K562 (cell line): ENCODE measurements at regions not wholly inside any gene's neighbourhood (a gene's known extent, or its start where the extent isn't known, plus 50 kb on each side); places are given as distances from the start of the nearest gene placed in this dataset.

Experiments used
- ATAC-seq: fragments of 200-7000 bp; cut with Tn5 transposase; 3 replicates; pipeline ENCODE4 v1.9.1; 2020; ENCODE audit warnings: moderate library complexity
- BruUV-seq: library from RNA; stranded (reverse); fragments of 400-500 nt; replicated peaks from 2 replicates; lab custom pipeline; 2021; lab: Mats Ljungman, UMichigan
- CTCF ChIA-PET: fragments of 300-600 bp; formaldehyde crosslinking; extraction: SDS; loops from one replicate; lab custom pipeline; 2021; ENCODE audit warnings: low intra/inter-chr PET ratio; lab: Yijun Ruan, JAX
- POLR2A ChIA-PET: fragments of 300-600, 350-650 bp; sonication (Branson Sonifier 250); formaldehyde crosslinking; extraction: SDS; loops from one replicate; lab custom pipeline; 2021; ENCODE audit warnings: antibody characterized with exemption, inconsistent platforms; lab: Yijun Ruan, JAX
- DNase-seq, 4 experiments: peaks; one replicate each; pipeline versions ENCODE4 v3.0.0 to v3.0.0-alpha.2; 2011 to 2018; ENCODE audit warnings: low spot score in 3 of 4, mixed read lengths in 3 of 4; ENCODE audit errors: extremely low read depth in 1 of 4
- FAIRE-seq: peaks from 2 replicates; lab custom pipeline; 2011; peaks lifted over from hg19 to GRCh38; lab: Jason Lieb, UNC
- H2AFZ ChIP-seq: 2 replicates; pipeline ENCODE4 v1.6.0; 2011; ENCODE audit warnings: low read depth, low read length, control low read depth, inconsistent platforms
- H3K27ac ChIP-seq: fragments of 200-600 bp; 3 replicates; pipeline ENCODE4 v1.8.0; 2011; ENCODE audit warnings: low read depth, mild to moderate bottlenecking, control low read depth, inconsistent platforms, low read length, moderate library complexity, mixed read lengths; ENCODE audit errors: extremely low read depth
- H3K27me3 ChIP-seq, 2 experiments: fragments of 300-600 bp in 1 of 2; 2 replicates in 1 of 2; 3 replicates in 1 of 2; pipeline versions ENCODE4 v1.6.0 to v1.8.0; 2011; ENCODE audit warnings: inconsistent platforms in 2 of 2, low read length in 2 of 2, mild to moderate bottlenecking in 1 of 2, mixed read lengths in 1 of 2, moderate library complexity in 1 of 2; ENCODE audit not compliant: control insufficient read depth in 2 of 2, insufficient read depth in 2 of 2
- H3K36me3 ChIP-seq: fragments of 300-600 bp; 3 replicates; pipeline ENCODE4 v1.8.0; 2011; ENCODE audit warnings: mild to moderate bottlenecking, low read length, inconsistent platforms; ENCODE audit not compliant: control insufficient read depth, insufficient read depth
- H3K4me1 ChIP-seq, 2 experiments: fragments of 200-600 bp in 1 of 2; replicated peaks in 1 of 2; 2 replicates in 1 of 2; 3 replicates in 1 of 2; pipeline versions ENCODE4 v1.5.1 to v1.8.0; 2011; ENCODE audit warnings: inconsistent platforms in 2 of 2, low read length in 2 of 2, mild to moderate bottlenecking in 1 of 2, mixed read lengths in 1 of 2, moderate library complexity in 1 of 2; ENCODE audit not compliant: control insufficient read depth in 2 of 2, insufficient read depth in 2 of 2
- H3K4me2 ChIP-seq: 2 replicates; pipeline ENCODE4 v1.6.1; 2011; ENCODE audit warnings: low read length, control low read depth, inconsistent platforms, mixed read lengths; ENCODE audit not compliant: insufficient read depth
- H3K4me3 ChIP-seq: fragments of 200-600 bp; sonication (generic), shearing (Covaris generic); 2 replicates; pipeline ENCODE4 v1.5.1; 2016; ENCODE audit warnings: control low read depth, inconsistent platforms
- H3K79me2 ChIP-seq: fragments of 200-600 bp; 3 replicates; pipeline ENCODE4 v1.8.0; 2011; ENCODE audit warnings: low read length, inconsistent platforms; ENCODE audit not compliant: control insufficient read depth, insufficient read depth
- H3K9ac ChIP-seq, 2 experiments: 2 replicates each; pipeline versions ENCODE4 v1.6.0 to v1.6.1; 2011; ENCODE audit warnings: low read depth in 2 of 2, low read length in 2 of 2, control low read depth in 1 of 2, inconsistent platforms in 1 of 2, mild to moderate bottlenecking in 1 of 2, mixed read lengths in 1 of 2; ENCODE audit not compliant: insufficient read depth in 1 of 2
- H3K9me1 ChIP-seq: one replicate; pipeline ENCODE4 v1.6.0; 2011; ENCODE audit warnings: inconsistent platforms, mild to moderate bottlenecking, low read length, moderate library complexity; ENCODE audit not compliant: control insufficient read depth, insufficient read depth
- H3K9me3 ChIP-seq: replicated peaks from 2 replicates; pipeline ENCODE4 v1.5.1; 2011; ENCODE audit warnings: low read depth, low read length, inconsistent platforms; ENCODE audit not compliant: control insufficient read depth, insufficient read depth
- H4K20me1 ChIP-seq: replicated peaks from 2 replicates; pipeline ENCODE4 v1.6.1; 2011; ENCODE audit warnings: low read length, inconsistent platforms, mixed read lengths; ENCODE audit not compliant: control insufficient read depth, insufficient read depth
- NFIC ChIP-seq: fragments of 450-650 bp; IDR thresholded peaks from 2 replicates; pipeline ENCODE4 v1.6.1; 2017; ENCODE audit warnings: mild to moderate bottlenecking, inconsistent platforms
- PHF8 ChIP-seq: fragments of 200-600 bp; sonication (generic); IDR thresholded peaks from 2 replicates; pipeline ENCODE4 v1.6.1; 2012; ENCODE audit warnings: mixed run types, mild to moderate bottlenecking, inconsistent platforms, low read length, moderate library complexity, borderline replicate concordance
- POLR2G ChIP-seq: fragments of 200-400 bp; formaldehyde crosslinking; IDR thresholded peaks from 2 replicates; pipeline ENCODE4 v1.6.1; 2017; ENCODE audit warnings: low read depth, mild to moderate bottlenecking, antibody characterized with exemption, low read length, moderate library complexity
- WGBS: fragments of 100-300 bp; shearing (Covaris generic); methylation state at CpG from one replicate; pipeline ENCODE4 v1.1.6; 2016; ENCODE audit warnings: low coverage, mixed read lengths; ENCODE audit not compliant: insufficient coverage; ENCODE audit errors: missing lambda C conversion rate; 5-methylcytosine and 5-hydroxymethylcytosine counted together
- in situ Hi-C: fragments of 300-500 bp; cut with MboI; formaldehyde crosslinking; loops from 4 replicates; pipeline ENCODE4 v1.15.0; 2018; ENCODE audit warnings: inconsistent platforms, mixed read lengths
- intact Hi-C: fragments of 100-400 bp; cut with micrococcal nuclease; formaldehyde crosslinking; loops from 2 replicates; pipeline ENCODE4 v1.14.2; 2022

GRCh38 chr12:124453419-124454351 lies 113.7 kb downstream of the NCOR2 start:
- Histone ChIP-seq H3K4me1 (peaks cover 0 to 38% of the 10 kb centered on the region in 2 experiments; a peak in 2 of 5 replicates), H3K36me3 (peaks cover 16% of the 10 kb centered on the region; the same call in 2 of the 3 replicates), H3K27ac (no peak overlapping the region), H3K4me2 (no peak overlapping the region), H3K9ac (peak overlapping the region in 1 of 2 experiments; percentile 64; a peak in 2 of 4 replicates), H3K9me1 (peaks cover 6% of the 10 kb centered on the region), H3K27me3 (no peaks in the 10 kb centered on the region), H2AFZ (no peak overlapping the region), H3K9me3 (no peaks in the 10 kb centered on the region), H4K20me1 (0 out of 2 replicates have a peak, but pooled peaks cover 4% of the 10 kb centered on the region), H3K79me2 (no peaks in the 10 kb centered on the region), H3K4me3 (no peak overlapping the region)
- ChIA-PET CTCF (no interaction called here), POLR2A (interaction anchor here (0.7 to 1.0 kb wide), 2 partner anchors 28 to 218 kb away, joined by 3 read pairs; no protein-coding TSS in a partner anchor)
- DNase-seq (no peak), ATAC-seq (no peak), FAIRE-seq (no peak)
- intact Hi-C loops (no loop called here), in situ Hi-C loops (no loop called here)
- no TSS peak for BruUV-seq
- TF ChIP-seq NFIC: peak; percentile 52
- peak; percentile 18; the same call in 1 of the 2 replicates for TF ChIP-seq POLR2G
- TF ChIP-seq PHF8: no peak
- 80% methylated on average over 24 of the region's 27 CpGs for WGBS
